Keratinocyte (primary cell): ENCODE measurements at regions not wholly inside any gene's neighbourhood (a gene's known extent, or its start where the extent isn't known, plus 50 kb on each side); places are given as distances from the start of the nearest gene placed in this dataset.

Experiments
- CTCF ChIP-seq, 3 experiments: IDR thresholded peaks in 1 of 3; conservative IDR thresholded peaks in 1 of 3; optimal IDR thresholded peaks in 1 of 3; 2 replicates in 2 of 3; 3 replicates in 1 of 3; pipeline versions ENCODE3 to v1.5.1; 2011; ENCODE audit warnings: low read length in 3 of 3, mild to moderate bottlenecking in 3 of 3, moderate library complexity in 2 of 3, control low read depth in 1 of 3, inconsistent platforms in 1 of 3; ENCODE audit not compliant: insufficient read depth in 2 of 3; ENCODE audit errors: extremely low read depth in 1 of 3
- EZH2 ChIP-seq: IDR thresholded peaks from one replicate; pipeline ENCODE4 v1.6.1; 2012; ENCODE audit warnings: inconsistent platforms, mild to moderate bottlenecking, low read length, moderate library complexity

DNA sequence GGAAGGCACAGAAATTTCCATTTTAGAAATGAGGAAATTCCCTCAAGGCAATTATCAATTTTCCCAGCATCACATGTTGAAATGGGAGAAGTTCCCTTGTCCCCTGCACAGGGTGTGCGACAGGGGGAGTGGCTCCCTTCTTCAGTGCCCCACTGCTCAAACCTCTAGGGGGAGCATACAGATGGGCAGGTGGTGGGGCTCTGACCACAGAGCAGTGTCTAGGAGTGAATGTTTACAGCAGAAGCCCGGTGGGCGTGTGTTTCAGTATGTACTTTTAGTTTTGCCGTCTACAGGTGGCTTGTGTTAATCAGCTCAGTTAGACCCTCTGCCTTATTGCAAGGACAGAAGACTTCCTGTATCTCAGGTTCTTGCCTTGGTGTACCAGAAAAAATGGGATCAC, 493.7 kb upstream of the PLXNA2 start:
- TF ChIP-seq CTCF (optimal IDR thresholded peaks at IDR 0.05 in 1 of 3, IDR thresholded peaks at IDR 0.05 in 1 of 3, conservative IDR thresholded peaks at IDR 0.05 in 1 of 3; ENCODE audit: extremely low read depth in 1 of 3, insufficient read depth in 2 of 3, low read length in 3 of 3) (no peak), EZH2 (no peak)
